ENCODE measurements at regions not wholly inside any gene's neighbourhood (a gene's known extent, or its start where the extent isn't known, plus 50 kb on each side); places are given as distances from the start of the nearest gene placed in this dataset.

GRCh38 chr6:79313254-79313653 lies 78.8 kb upstream of the HMGN3 start:
- no peaks in the 10 kb centered on the region for H3K27me3 ChIP-seq (ENCODE audit: insufficient read depth, low read length)
- H3K4me1 Mint-ChIP-seq (ENCODE audit: low read depth, unreplicated experiment): no peaks in the 10 kb centered on the region
- H2AFZ ChIP-seq (ENCODE audit: low read depth, low read length): no peak overlapping the region
- H3K27me3 Mint-ChIP-seq (ENCODE audit: low read depth, unreplicated experiment): no peaks in the 10 kb centered on the region
- no peaks in the 10 kb centered on the region for H3K36me3 Mint-ChIP-seq (ENCODE audit: low read depth, unreplicated experiment)
- H3K4me3 ChIP-seq (ENCODE audit: insufficient read depth, low read depth, low read length): no peak overlapping the region
- H3K4me2 ChIP-seq (ENCODE audit: low read length): no peak overlapping the region
- no peak overlapping the region for H3K27ac ChIP-seq (ENCODE audit: low read depth, low read length)
- no peak overlapping the region for H3K4me3 Mint-ChIP-seq (ENCODE audit: unreplicated experiment)
- no peaks in the 10 kb centered on the region for H3K9me3 ChIP-seq (ENCODE audit: insufficient read depth, low read depth, low read length)
- H3K27ac Mint-ChIP-seq (ENCODE audit: unreplicated experiment): no peak overlapping the region
- FAIRE-seq (no peak), DNase-seq (ENCODE audit: low read depth) (no peak)
- no peaks in the 10 kb centered on the region for H3K79me2 ChIP-seq (ENCODE audit: insufficient read depth, low read length)
- no peaks in the 10 kb centered on the region for H3K4me1 ChIP-seq (ENCODE audit: insufficient read depth, low read length)
- H3K9me3 Mint-ChIP-seq (ENCODE audit: unreplicated experiment): no peaks in the 10 kb centered on the region
- H3K9ac ChIP-seq (ENCODE audit: low read length): no peak overlapping the region
- no peaks in the 10 kb centered on the region for H3K36me3 ChIP-seq (ENCODE audit: insufficient read depth, low read length)
- H4K20me1 ChIP-seq (ENCODE audit: insufficient read depth, low read length): no peaks in the 10 kb centered on the region
- TF ChIP-seq EZH2 (IDR thresholded peaks at IDR 0.05; ENCODE audit: insufficient read depth, low read length) (no peak), CTCF (IDR thresholded peaks at IDR 0.05; ENCODE audit: insufficient read depth, low read depth, low read length) (no peak)

GRCh38 chr6:79307321-79308036 lies 73.0 kb upstream of the HMGN3 start:
- Mint-ChIP-seq H3K27ac (ENCODE audit: unreplicated experiment) (no peak overlapping the region), H3K36me3 (ENCODE audit: low read depth, unreplicated experiment) (no peaks in the 10 kb centered on the region), H3K27me3 (ENCODE audit: low read depth, unreplicated experiment) (no peaks in the 10 kb centered on the region), H3K9me3 (ENCODE audit: unreplicated experiment) (no peaks in the 10 kb centered on the region), H3K4me1 (ENCODE audit: low read depth, unreplicated experiment) (no peaks in the 10 kb centered on the region), H3K4me3 (ENCODE audit: unreplicated experiment) (no peak overlapping the region)
- Histone ChIP-seq H3K27ac (ENCODE audit: low read depth, low read length) (no peak overlapping the region), H3K36me3 (ENCODE audit: insufficient read depth, low read length) (no peaks in the 10 kb centered on the region), H4K20me1 (ENCODE audit: insufficient read depth, low read length) (no peaks in the 10 kb centered on the region), H3K27me3 (ENCODE audit: insufficient read depth, low read length) (no peaks in the 10 kb centered on the region), H2AFZ (ENCODE audit: low read depth, low read length) (no peak overlapping the region), H3K4me1 (ENCODE audit: insufficient read depth, low read length) (no peaks in the 10 kb centered on the region), H3K79me2 (ENCODE audit: insufficient read depth, low read length) (no peaks in the 10 kb centered on the region), H3K4me2 (ENCODE audit: low read length) (no peak overlapping the region), H3K9ac (ENCODE audit: low read length) (no peak overlapping the region), H3K9me3 (ENCODE audit: insufficient read depth, low read depth, low read length) (no peaks in the 10 kb centered on the region), H3K4me3 (ENCODE audit: insufficient read depth, low read depth, low read length) (no peak overlapping the region)
- peak; percentile 19 for DNase-seq (ENCODE audit: low read depth)
- FAIRE-seq: no peak
- TF ChIP-seq CTCF (IDR thresholded peaks at IDR 0.05; ENCODE audit: insufficient read depth, low read depth, low read length): no peak

- H3K27me3 Mint-ChIP-seq (ENCODE audit: low read depth, unreplicated experiment): no peaks in the 10 kb centered on the region
- no peak for TF ChIP-seq EZH2 (IDR thresholded peaks at IDR 0.05; ENCODE audit: insufficient read depth, low read length)
- TF ChIP-seq CTCF (IDR thresholded peaks at IDR 0.05; ENCODE audit: insufficient read depth, low read depth, low read length): no peak
- H3K36me3 Mint-ChIP-seq (ENCODE audit: low read depth, unreplicated experiment): no peaks in the 10 kb centered on the region
- DNase-seq (ENCODE audit: low read depth): no peak
- Histone ChIP-seq H3K9ac (ENCODE audit: low read length) (no peak overlapping the region), H2AFZ (ENCODE audit: low read depth, low read length) (no peak overlapping the region), H4K20me1 (ENCODE audit: insufficient read depth, low read length) (no peaks in the 10 kb centered on the region), H3K9me3 (ENCODE audit: insufficient read depth, low read depth, low read length) (no peaks in the 10 kb centered on the region), H3K4me2 (ENCODE audit: low read length) (no peak overlapping the region), H3K79me2 (ENCODE audit: insufficient read depth, low read length) (no peaks in the 10 kb centered on the region), H3K4me1 (ENCODE audit: insufficient read depth, low read length) (no peaks in the 10 kb centered on the region), H3K27me3 (ENCODE audit: insufficient read depth, low read length) (no peaks in the 10 kb centered on the region), H3K27ac (ENCODE audit: low read depth, low read length) (no peak overlapping the region), H3K4me3 (ENCODE audit: insufficient read depth, low read depth, low read length) (no peak overlapping the region), H3K36me3 (ENCODE audit: insufficient read depth, low read length) (no peaks in the 10 kb centered on the region)
- no peaks in the 10 kb centered on the region for H3K9me3 Mint-ChIP-seq (ENCODE audit: unreplicated experiment)
- no peak overlapping the region for H3K27ac Mint-ChIP-seq (ENCODE audit: unreplicated experiment)
- no peaks in the 10 kb centered on the region for H3K4me1 Mint-ChIP-seq (ENCODE audit: low read depth, unreplicated experiment)
- FAIRE-seq: no peak
- no peak overlapping the region for H3K4me3 Mint-ChIP-seq (ENCODE audit: unreplicated experiment)
Observed at GRCh38 chr6:79305020-79305419, 70.5 kb upstream of the HMGN3 start.

All from astrocyte (in vitro differentiated cells and primary cell).